HCT116 (cell line): ENCODE measurements at regions not wholly inside any gene's neighbourhood (a gene's known extent, or its start where the extent isn't known, plus 50 kb on each side); places are given as distances from the start of the nearest gene placed in this dataset.

Experiments used
- EGR1 ChIP-seq: IDR thresholded peaks from 2 replicates; pipeline ENCODE4 v1.6.1; 2012; ENCODE audit warnings: low read depth
- EZH2 ChIP-seq: fragments of 200-600 bp; sonication (generic); IDR thresholded peaks from 2 replicates; pipeline ENCODE4 v1.6.1; 2017; ENCODE audit warnings: antibody characterized with exemption, mixed run types
- EZH2phosphoT487 ChIP-seq: fragments of 200-600 bp; IDR thresholded peaks from 2 replicates; pipeline ENCODE4 v1.6.1; 2018; ENCODE audit warnings: antibody characterized with exemption, borderline replicate concordance
- POLR2AphosphoS5 ChIP-seq: IDR thresholded peaks from 2 replicates; pipeline ENCODE4 v1.6.1; 2011; ENCODE audit warnings: mild to moderate bottlenecking, low read depth, low read length, moderate library complexity
- RAD21 ChIP-seq: IDR thresholded peaks from 2 replicates; pipeline ENCODE4 v1.6.1; 2012; ENCODE audit warnings: low read depth, mild to moderate bottlenecking
- SIN3A ChIP-seq: IDR thresholded peaks from 2 replicates; pipeline ENCODE4 v1.6.1; 2012; ENCODE audit warnings: low read depth
- SP1 ChIP-seq: IDR thresholded peaks from 2 replicates; pipeline ENCODE4 v1.6.1; 2012; ENCODE audit warnings: low read depth
- SRF ChIP-seq: IDR thresholded peaks from 2 replicates; pipeline ENCODE4 v1.6.1; 2012; ENCODE audit warnings: low read depth
- ZFX ChIP-seq: fragments of 450-650 bp; IDR thresholded peaks from 2 replicates; pipeline ENCODE4 v1.6.1; 2017
- TF ChIP-seq, protein P1 (sequence below), 3 experiments: fragments of 200-600 bp in 1 of 3; sonication (generic) in 1 of 3; IDR thresholded peaks in 2 of 3; conservative IDR thresholded peaks in 1 of 3; 2 replicates each; pipeline ENCODE4 v1.5.1; 2012 to 2017; ENCODE audit warnings: low read depth in 2 of 3, low read length in 2 of 3, antibody characterized with exemption in 1 of 3, borderline replicate concordance in 1 of 3, control low read depth in 1 of 3, mild to moderate bottlenecking in 1 of 3, mixed read lengths in 1 of 3, mixed run types in 1 of 3, moderate library complexity in 1 of 3; ENCODE audit not compliant: insufficient read depth in 1 of 3
- TF ChIP-seq, protein P2 (sequence below): IDR thresholded peaks from 2 replicates; pipeline ENCODE4 v1.6.1; 2012; ENCODE audit warnings: low read depth
- TF ChIP-seq, protein P3 (sequence below): IDR thresholded peaks from 2 replicates; pipeline ENCODE4 v1.6.1; 2012

DNA sequence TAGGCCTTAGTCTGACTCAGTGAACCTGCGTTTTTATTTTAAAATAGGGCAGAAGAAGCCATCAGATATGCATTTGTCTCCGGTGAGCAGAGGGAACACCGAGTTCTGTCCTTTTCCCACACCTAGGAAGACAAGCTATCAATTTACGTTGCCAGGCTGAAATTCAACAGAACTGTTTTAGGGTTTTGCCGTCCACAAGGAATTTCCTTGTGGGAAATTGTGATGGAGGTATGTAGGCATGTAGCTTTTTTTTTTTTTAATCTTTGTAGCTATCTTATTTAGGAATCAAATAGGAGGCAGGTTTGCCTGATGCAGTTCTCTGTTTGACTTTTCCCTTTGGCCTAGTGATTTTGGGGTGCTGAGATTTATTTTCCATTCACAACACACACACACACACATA is 62.0 kb upstream of the ASAP2 start:
- TF ChIP-seq ZFX (no peak), EZH2 (no peak), RAD21 (no peak), EGR1 (no peak), SIN3A (no peak), SRF (no peak), EZH2phosphoT487 (no peak), SP1 (no peak), POLR2AphosphoS5 (no peak)
- TF ChIP-seq, protein P1, sequence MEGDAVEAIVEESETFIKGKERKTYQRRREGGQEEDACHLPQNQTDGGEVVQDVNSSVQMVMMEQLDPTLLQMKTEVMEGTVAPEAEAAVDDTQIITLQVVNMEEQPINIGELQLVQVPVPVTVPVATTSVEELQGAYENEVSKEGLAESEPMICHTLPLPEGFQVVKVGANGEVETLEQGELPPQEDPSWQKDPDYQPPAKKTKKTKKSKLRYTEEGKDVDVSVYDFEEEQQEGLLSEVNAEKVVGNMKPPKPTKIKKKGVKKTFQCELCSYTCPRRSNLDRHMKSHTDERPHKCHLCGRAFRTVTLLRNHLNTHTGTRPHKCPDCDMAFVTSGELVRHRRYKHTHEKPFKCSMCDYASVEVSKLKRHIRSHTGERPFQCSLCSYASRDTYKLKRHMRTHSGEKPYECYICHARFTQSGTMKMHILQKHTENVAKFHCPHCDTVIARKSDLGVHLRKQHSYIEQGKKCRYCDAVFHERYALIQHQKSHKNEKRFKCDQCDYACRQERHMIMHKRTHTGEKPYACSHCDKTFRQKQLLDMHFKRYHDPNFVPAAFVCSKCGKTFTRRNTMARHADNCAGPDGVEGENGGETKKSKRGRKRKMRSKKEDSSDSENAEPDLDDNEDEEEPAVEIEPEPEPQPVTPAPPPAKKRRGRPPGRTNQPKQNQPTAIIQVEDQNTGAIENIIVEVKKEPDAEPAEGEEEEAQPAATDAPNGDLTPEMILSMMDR (IDR thresholded peaks at IDR 0.05 in 2 of 3, conservative IDR thresholded peaks at IDR 0.05 in 1 of 3; ENCODE audit: borderline replicate concordance in 1 of 3, insufficient read depth in 1 of 3, low read depth in 2 of 3, low read length in 2 of 3): no peak
- TF ChIP-seq, protein P2, sequence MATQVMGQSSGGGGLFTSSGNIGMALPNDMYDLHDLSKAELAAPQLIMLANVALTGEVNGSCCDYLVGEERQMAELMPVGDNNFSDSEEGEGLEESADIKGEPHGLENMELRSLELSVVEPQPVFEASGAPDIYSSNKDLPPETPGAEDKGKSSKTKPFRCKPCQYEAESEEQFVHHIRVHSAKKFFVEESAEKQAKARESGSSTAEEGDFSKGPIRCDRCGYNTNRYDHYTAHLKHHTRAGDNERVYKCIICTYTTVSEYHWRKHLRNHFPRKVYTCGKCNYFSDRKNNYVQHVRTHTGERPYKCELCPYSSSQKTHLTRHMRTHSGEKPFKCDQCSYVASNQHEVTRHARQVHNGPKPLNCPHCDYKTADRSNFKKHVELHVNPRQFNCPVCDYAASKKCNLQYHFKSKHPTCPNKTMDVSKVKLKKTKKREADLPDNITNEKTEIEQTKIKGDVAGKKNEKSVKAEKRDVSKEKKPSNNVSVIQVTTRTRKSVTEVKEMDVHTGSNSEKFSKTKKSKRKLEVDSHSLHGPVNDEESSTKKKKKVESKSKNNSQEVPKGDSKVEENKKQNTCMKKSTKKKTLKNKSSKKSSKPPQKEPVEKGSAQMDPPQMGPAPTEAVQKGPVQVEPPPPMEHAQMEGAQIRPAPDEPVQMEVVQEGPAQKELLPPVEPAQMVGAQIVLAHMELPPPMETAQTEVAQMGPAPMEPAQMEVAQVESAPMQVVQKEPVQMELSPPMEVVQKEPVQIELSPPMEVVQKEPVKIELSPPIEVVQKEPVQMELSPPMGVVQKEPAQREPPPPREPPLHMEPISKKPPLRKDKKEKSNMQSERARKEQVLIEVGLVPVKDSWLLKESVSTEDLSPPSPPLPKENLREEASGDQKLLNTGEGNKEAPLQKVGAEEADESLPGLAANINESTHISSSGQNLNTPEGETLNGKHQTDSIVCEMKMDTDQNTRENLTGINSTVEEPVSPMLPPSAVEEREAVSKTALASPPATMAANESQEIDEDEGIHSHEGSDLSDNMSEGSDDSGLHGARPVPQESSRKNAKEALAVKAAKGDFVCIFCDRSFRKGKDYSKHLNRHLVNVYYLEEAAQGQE: no peak
- TF ChIP-seq, protein P3, sequence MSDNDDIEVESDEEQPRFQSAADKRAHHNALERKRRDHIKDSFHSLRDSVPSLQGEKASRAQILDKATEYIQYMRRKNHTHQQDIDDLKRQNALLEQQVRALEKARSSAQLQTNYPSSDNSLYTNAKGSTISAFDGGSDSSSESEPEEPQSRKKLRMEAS: no peak
